Hindlimb muscle (tissue), 1 donor: ENCODE measurements at regions not wholly inside any gene's neighbourhood (a gene's known extent, or its start where the extent isn't known, plus 50 kb on each side); places are given as distances from the start of the nearest gene placed in this dataset.
"Not testable (repeated sequence)": the region's sequence is repeated elsewhere in the genome, so short reads cannot be mapped to it uniquely, and the experiment has no call there.

Experiments used
- DNase-seq: peaks from one replicate; pipeline ENCODE4 v3.0.0-alpha.2; 2013

GRCh38 chr13:44652962-44653660, 77.0 kb upstream of the TSC22D1 start:
- DNase-seq = no peak

GRCh38 chr13:44652168-44652567, 76.0 kb upstream of the TSC22D1 start:
- no peak for DNase-seq

GRCh38 chr13:44651724-44652123, 75.6 kb upstream of the TSC22D1 start:
- DNase-seq = no peak

GRCh38 chr13:44651209-44651608, 75.1 kb upstream of the TSC22D1 start:
- DNase-seq = no peak

GRCh38 chr13:44649834-44650233, 73.7 kb upstream of the TSC22D1 start:
- DNase-seq = no peak

- no peak for DNase-seq
Observed at GRCh38 chr13:44649104-44649428, 72.9 kb upstream of the TSC22D1 start.

- no peak for DNase-seq
Observed at GRCh38 chr13:44648392-44649103, 72.4 kb upstream of the TSC22D1 start.

- not testable (repeated sequence) for DNase-seq
Observed at GRCh38 chr13:44647560-44647959, 71.4 kb upstream of the TSC22D1 start.

GRCh38 chr13:44646044-44646443, 69.9 kb upstream of the TSC22D1 start:
- no peak for DNase-seq

- no peak for DNase-seq
Observed at GRCh38 chr13:44643256-44643655, 67.1 kb upstream of the TSC22D1 start.

- no peak for DNase-seq
Observed at GRCh38 chr13:44637581-44637980, 61.5 kb upstream of the TSC22D1 start.

- no peak for DNase-seq
Observed at GRCh38 chr13:44629465-44630183, 53.5 kb upstream of the TSC22D1 start.

GRCh38 chr13:44628826-44629225, 52.7 kb upstream of the TSC22D1 start:
- DNase-seq = not testable (repeated sequence)

GRCh38 chr13:44627441-44627840, 51.3 kb upstream of the TSC22D1 start:
- no peak for DNase-seq

GRCh38 chr13:44626176-44626575, 50.0 kb upstream of the TSC22D1 start:
- no peak for DNase-seq
